NT2/D1 (cell line): ENCODE measurements at regions not wholly inside any gene's neighbourhood (a gene's known extent, or its start where the extent isn't known, plus 50 kb on each side); places are given as distances from the start of the nearest gene placed in this dataset.

Experiments
- DNase-seq: peaks from one replicate; pipeline ENCODE4 v3.0.0-alpha.2; 2011; ENCODE audit warnings: low read depth, low spot score
- H3K27me3 ChIP-seq: 2 replicates; pipeline ENCODE4 v1.6.0; 2011; ENCODE audit warnings: mild to moderate bottlenecking; ENCODE audit not compliant: insufficient read length, insufficient read depth
- H3K36me3 ChIP-seq: 2 replicates; pipeline ENCODE4 v1.6.1; 2011; ENCODE audit warnings: mild to moderate bottlenecking, low read length, mixed read lengths; ENCODE audit not compliant: insufficient read depth, insufficient read length
- H3K4me1 ChIP-seq: 2 replicates; pipeline ENCODE4 v1.5.1; 2011; ENCODE audit not compliant: insufficient read depth, insufficient read length
- H3K4me3 ChIP-seq: 2 replicates; pipeline ENCODE4 v1.5.1; 2011; ENCODE audit warnings: low read depth; ENCODE audit not compliant: insufficient read length
- H3K9ac ChIP-seq: 2 replicates; pipeline ENCODE4 v1.6.0; 2011; ENCODE audit warnings: low read depth; ENCODE audit not compliant: insufficient read length
- H3K9me3 ChIP-seq: 2 replicates; pipeline ENCODE4 v1.5.1; 2011; ENCODE audit warnings: mild to moderate bottlenecking, low read length; ENCODE audit not compliant: insufficient read depth
- SUZ12 ChIP-seq: IDR thresholded peaks from 2 replicates; pipeline ENCODE4 v1.6.1; 2011; ENCODE audit not compliant: insufficient read length, insufficient read depth; ENCODE audit errors: extremely low read depth
- YY1 ChIP-seq: IDR thresholded peaks from 2 replicates; pipeline ENCODE4 v1.6.1; 2011; ENCODE audit not compliant: insufficient read length, insufficient read depth
- ZNF274 ChIP-seq: IDR thresholded peaks from 2 replicates; pipeline ENCODE4 v1.6.1; 2011; ENCODE audit warnings: mild to moderate bottlenecking, low read depth, low read length

GRCh38 chr11:69966910-69967483, 111.1 kb upstream of the ANO1 start:
- Histone ChIP-seq H3K36me3 (no peaks in the 10 kb centered on the region), H3K27me3 (no peaks in the 10 kb centered on the region), H3K4me3 (no peak overlapping the region), H3K4me1 (peaks cover 4% of the 10 kb centered on the region), H3K9me3 (no peaks in the 10 kb centered on the region), H3K9ac (no peak overlapping the region)
- TF ChIP-seq SUZ12 (no peak), YY1 (no peak)
- no peak for DNase-seq

- TF ChIP-seq SUZ12 = no peak
- TF ChIP-seq ZNF274 = no peak
- no peak for TF ChIP-seq YY1
- no peaks in the 10 kb centered on the region for H3K36me3 ChIP-seq
- H3K9ac ChIP-seq = no peak overlapping the region
- no peaks in the 10 kb centered on the region for H3K9me3 ChIP-seq
- no peak for DNase-seq
- H3K4me1 ChIP-seq = peaks cover 6% of the 10 kb centered on the region
- H3K27me3 ChIP-seq = no peaks in the 10 kb centered on the region
- H3K4me3 ChIP-seq = no peak overlapping the region
Measured at GRCh38 chr11:69967484-69967883, 110.6 kb upstream of the ANO1 start.

DNA sequence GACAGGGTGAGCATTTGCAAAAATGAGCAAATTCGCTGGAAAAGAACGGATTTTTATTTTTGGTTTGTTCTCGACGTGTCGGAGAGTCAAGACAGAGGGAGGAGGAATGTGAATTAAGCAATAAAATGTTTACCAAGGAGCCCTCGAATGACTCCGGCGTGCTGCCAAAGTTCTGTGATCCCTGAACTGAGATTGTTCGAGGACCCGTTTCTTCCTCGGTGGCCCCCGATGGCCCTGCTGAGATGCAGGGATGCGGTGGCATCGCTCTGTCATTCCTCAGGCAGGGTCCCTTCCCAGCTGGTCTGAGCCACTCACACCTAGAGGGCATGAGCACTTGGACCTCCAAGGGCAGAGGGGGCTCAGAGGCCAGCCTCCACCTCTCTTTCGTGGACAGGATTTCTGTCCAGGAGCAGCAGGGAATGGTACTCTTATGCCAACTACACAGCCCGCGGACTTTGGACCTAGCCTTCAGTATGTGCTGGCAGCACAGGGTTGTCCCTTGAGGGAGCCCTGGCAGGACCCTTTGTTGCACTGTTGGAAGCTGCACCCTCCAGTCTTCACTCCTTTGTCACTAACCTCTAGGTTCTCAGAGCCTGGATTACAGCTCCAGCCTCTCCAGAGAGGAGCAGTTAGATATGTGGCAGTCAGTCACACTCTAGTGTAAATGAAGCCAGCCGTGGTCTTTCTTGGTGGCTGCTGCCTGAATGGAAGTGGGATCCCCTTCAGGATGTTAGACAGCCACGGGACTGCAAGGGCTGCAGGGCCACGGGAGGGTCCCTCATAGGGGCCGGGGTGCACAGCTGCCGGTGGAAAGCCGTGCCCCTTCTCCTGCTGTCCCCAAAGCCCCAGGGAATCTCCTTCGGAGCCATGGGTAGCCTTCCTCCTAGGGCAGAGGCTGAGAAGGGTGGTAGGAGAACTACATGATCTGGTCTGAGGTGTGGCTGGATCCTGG, 109.4 kb upstream of the ANO1 start:
- Histone ChIP-seq H3K9ac (peak overlapping the region; percentile 21), H3K27me3 (no peaks in the 10 kb centered on the region), H3K9me3 (no peaks in the 10 kb centered on the region), H3K36me3 (no peaks in the 10 kb centered on the region), H3K4me1 (peaks cover 6% of the 10 kb centered on the region), H3K4me3 (no peak overlapping the region)
- DNase-seq = no peak
- no peak for TF ChIP-seq YY1
- no peak for TF ChIP-seq SUZ12
- no peak for TF ChIP-seq ZNF274

- no peak overlapping the region for H3K4me3 ChIP-seq
- peaks cover 6% of the 10 kb centered on the region for H3K4me1 ChIP-seq
- H3K9me3 ChIP-seq = no peaks in the 10 kb centered on the region
- DNase-seq = no peak
- no peaks in the 10 kb centered on the region for H3K36me3 ChIP-seq
- no peak for TF ChIP-seq YY1
- no peak for TF ChIP-seq ZNF274
- H3K27me3 ChIP-seq = no peaks in the 10 kb centered on the region
- peak overlapping the region; percentile 10 for H3K9ac ChIP-seq
Measured at GRCh38 chr11:69969890-69970784, 108.0 kb upstream of the ANO1 start.

DNA sequence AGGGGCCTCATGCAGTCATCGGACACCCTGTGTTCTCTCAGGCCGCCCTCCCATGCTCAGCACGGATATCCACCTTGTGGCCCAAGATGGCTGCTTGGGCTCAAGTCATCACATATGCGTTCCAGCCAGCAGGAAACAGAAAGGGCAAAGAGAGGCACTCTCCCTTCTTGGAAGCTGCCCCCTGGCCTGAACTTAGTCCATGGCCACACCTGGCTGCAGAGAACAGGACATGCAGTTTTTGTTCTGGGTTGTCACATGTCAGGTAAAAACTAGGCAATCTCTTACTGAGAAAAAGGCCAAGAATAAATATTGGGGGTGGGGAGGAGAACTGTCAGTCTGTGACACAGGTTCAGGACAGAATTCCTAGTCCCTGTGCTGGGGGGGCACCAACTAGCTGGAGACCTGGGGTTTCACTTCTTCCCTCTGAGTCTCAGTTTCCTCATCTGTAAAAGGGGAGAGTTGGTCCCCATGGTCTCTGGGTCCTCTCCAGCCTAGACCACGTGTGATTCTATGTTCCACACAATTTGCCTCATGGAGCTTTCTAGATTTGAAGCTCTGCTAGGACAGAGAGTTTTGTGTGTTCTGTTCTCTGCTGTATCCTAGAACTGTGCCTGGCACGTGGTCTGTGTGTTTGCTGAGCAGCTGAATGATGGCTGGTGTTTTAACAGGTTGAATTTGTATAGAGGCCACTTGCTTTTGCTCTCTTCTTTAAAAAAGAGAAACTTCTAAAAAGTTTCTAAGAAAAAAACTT, 107.2 kb upstream of the ANO1 start:
- TF ChIP-seq ZNF274 (no peak), YY1 (no peak), SUZ12 (no peak)
- H3K27me3 ChIP-seq = no peaks in the 10 kb centered on the region
- no peaks in the 10 kb centered on the region for H3K36me3 ChIP-seq
- DNase-seq = no peak
- no peaks in the 10 kb centered on the region for H3K9me3 ChIP-seq
- H3K9ac ChIP-seq = no peak overlapping the region
- no peak overlapping the region for H3K4me3 ChIP-seq
- H3K4me1 ChIP-seq = peaks cover 3% of the 10 kb centered on the region

DNA sequence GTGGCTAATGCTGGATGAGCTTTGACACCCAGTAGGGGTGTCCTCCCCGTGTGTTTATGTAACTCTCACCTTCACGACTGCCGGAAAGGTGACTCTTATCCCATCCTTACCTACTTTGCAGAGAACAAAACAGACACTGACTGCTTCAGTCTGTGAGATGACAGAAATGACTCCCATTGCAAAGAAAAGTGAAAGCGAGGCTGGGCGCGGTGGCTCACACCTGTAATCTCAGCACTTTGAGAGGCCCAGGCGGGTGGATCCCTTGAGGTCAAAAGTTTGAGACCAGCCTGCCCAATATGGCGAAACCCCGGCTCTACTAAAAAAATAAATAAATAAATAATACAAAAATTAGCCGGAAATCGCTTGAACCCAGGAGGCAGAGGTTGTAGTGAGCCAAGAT, 106.4 kb upstream of the ANO1 start:
- no peak for DNase-seq
- no peaks in the 10 kb centered on the region for H3K9me3 ChIP-seq
- no peaks in the 10 kb centered on the region for H3K36me3 ChIP-seq
- TF ChIP-seq ZNF274 (no peak), YY1 (no peak), SUZ12 (no peak)
- H3K4me3 ChIP-seq = no peak overlapping the region
- no peaks in the 10 kb centered on the region for H3K27me3 ChIP-seq
- no peak overlapping the region for H3K9ac ChIP-seq
- H3K4me1 ChIP-seq = peaks cover 5% of the 10 kb centered on the region
